Fibroblast of the aortic adventitia (primary cell): ENCODE measurements at regions not wholly inside any gene's neighbourhood (a gene's known extent, or its start where the extent isn't known, plus 50 kb on each side); places are given as distances from the start of the nearest gene placed in this dataset.

Source experiments
- DNase-seq: peaks from one replicate; pipeline ENCODE4 v3.0.0-alpha.2; 2010; ENCODE audit warnings: low read depth
- H3K4me3 ChIP-seq: 2 replicates; pipeline ENCODE4 v1.5.1; 2011; ENCODE audit warnings: low read depth, mild to moderate bottlenecking, control low read depth, low read length, moderate library complexity
- TF ChIP-seq, protein P1 (sequence below): IDR thresholded peaks from 2 replicates; pipeline ENCODE4 v1.5.1; 2011; ENCODE audit warnings: mild to moderate bottlenecking, low read length, control low read depth, inconsistent platforms; ENCODE audit not compliant: insufficient read depth

DNA sequence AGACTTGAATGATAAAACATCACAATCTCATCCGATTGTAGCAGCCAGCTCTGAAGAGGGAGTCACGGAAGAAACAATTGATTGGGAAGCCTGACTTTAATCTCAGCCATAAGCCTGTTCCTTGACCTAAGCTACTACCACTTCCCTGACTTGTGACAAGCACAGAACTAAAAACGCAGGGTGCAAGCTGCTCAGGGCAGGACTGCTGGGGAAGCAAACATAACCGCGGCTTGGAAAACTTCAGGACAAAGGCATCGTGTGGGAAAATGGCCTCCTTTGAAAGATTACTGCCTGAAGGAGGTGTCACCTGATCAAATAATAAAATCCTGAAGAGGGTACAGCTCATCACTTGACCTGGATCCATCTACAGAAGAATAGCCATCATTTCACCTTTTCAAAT lies 595.3 kb upstream of the CADM1 start:
- TF ChIP-seq, protein P1, sequence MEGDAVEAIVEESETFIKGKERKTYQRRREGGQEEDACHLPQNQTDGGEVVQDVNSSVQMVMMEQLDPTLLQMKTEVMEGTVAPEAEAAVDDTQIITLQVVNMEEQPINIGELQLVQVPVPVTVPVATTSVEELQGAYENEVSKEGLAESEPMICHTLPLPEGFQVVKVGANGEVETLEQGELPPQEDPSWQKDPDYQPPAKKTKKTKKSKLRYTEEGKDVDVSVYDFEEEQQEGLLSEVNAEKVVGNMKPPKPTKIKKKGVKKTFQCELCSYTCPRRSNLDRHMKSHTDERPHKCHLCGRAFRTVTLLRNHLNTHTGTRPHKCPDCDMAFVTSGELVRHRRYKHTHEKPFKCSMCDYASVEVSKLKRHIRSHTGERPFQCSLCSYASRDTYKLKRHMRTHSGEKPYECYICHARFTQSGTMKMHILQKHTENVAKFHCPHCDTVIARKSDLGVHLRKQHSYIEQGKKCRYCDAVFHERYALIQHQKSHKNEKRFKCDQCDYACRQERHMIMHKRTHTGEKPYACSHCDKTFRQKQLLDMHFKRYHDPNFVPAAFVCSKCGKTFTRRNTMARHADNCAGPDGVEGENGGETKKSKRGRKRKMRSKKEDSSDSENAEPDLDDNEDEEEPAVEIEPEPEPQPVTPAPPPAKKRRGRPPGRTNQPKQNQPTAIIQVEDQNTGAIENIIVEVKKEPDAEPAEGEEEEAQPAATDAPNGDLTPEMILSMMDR = no peak
- DNase-seq = no peak
- H3K4me3 ChIP-seq = no peak overlapping the region

DNA sequence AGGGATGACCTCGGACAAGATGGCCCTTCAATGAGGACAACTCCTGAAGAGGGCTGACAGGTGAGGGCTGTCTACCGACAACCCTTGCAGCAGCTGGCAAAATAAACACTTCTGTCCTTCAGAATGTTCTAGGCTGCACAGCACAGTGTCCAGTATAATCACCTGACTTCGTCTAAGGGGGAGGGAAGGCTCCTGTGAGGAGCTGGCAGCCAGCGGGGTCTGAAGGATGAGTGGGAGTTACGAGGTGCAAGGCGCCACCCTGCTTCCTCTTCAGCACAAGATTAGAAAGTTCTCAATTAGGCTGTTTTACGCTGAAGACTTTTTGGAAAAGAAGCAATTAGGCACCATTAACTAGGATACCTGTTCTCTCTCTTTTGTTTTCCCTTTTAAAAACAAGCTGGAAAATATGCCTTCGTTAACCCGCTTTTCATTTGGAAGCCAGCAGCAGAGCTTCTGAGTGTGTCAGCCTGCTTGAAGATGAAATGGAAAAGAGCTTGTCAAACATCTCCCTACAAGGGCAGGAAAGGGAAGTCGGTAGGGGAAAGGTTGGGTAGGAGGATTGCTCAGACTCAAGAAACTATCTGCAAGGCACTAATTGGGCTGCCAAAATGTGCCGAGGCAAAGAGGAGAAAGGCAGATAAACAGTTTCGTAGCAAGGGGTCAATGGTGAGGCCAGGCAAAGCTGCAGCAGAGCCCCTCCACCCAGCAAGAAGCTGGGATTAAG lies 592.2 kb upstream of the CADM1 start:
- DNase-seq = no peak
- TF ChIP-seq, protein P1 = no peak
- no peak overlapping the region for H3K4me3 ChIP-seq

DNA sequence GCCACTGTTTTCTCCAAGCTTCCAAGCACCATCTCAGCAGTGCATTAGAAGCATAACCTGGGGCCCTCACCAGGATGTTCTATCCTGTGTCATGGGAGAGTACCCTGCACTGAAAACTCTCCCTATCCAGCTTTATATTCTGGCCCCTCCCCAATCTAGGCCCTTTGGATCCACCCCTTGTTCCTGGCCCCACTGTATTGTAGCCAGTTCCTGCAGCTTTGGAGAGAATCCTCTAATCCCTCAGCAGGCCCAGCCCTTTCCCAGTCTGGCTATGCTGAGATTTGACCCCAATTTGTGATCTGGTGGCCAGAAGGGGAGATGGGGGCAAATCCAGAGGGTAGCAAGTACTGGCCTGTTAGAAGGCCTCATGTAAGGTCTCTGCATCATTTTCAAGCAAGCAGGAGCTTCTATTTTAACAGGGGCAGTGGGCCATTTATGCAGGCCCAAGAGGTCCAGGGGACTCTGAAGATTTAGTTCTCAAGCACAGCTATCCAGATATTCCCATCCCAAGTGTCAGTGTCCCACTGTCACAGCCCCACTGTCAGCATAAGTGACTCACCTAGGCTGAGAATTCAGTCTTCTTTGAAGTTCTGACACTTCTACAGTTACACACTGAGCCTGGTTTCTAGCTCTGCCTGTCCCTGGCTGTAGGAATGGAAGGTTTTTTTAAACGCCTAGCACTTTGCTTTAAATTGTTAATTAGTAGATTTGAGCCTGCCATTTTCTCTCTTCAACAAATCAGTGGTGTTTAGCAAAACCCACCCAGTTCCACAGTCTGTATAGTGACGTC lies 589.5 kb upstream of the CADM1 start:
- no peak for DNase-seq
- no peak overlapping the region for H3K4me3 ChIP-seq
- TF ChIP-seq, protein P1 = no peak

GRCh38 chr11:116093065-116093464 lies 588.9 kb upstream of the CADM1 start:
- TF ChIP-seq, protein P1 = no peak
- DNase-seq = no peak
- H3K4me3 ChIP-seq = no peak overlapping the region

DNA sequence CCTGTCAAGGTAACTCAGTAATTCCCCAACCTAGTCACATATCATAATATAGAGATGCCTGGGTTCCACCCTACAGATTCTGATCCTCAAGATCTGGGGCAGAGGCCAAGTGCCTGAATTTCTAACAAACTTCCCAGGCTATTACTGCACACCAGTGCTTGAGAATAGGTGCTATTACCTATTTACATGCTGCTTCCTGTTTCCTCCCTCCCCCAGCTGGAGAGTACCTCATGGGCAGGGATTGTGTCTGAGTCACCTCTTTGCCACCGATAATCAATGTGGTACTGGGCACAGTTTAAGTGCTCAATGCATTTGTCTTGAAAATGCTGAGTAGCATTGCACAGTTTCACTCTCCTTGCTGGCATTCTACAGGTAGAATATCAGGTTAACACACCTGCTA lies 582.2 kb upstream of the CADM1 start:
- TF ChIP-seq, protein P1 = no peak
- H3K4me3 ChIP-seq = no peak overlapping the region
- DNase-seq = no peak

DNA sequence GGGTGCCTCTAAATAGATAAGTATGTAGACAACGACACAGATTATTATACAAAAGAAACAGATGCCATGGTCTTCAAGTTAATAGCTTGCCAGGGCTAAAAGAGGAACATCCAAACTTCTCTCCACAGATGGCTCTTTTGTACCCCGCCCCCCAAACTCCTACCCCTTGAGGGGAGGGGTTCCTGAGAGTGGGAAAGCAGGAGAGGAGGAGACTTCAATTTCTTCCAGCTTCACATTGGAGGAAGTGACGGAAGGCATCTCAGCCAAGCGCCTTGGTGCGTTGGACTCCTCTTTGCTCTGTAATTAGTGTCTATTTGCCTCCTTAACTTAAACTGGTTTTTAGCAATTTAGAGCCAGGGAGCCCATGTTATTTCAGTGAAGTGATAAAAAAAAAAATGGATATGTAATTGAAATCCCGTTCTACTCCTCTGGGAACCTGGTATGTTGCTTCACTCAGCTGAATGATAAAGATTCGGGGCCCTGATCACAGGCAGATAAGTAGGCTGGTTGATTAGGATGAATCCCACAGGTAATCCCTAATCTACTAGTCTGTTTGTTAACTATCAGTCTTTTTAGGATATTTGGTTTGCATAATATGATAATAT lies 580.9 kb upstream of the CADM1 start:
- TF ChIP-seq, protein P1 = no peak
- H3K4me3 ChIP-seq = no peak overlapping the region
- DNase-seq = no peak
